Body of pancreas (tissue), 4 donors: ENCODE measurements at regions not wholly inside any gene's neighbourhood (a gene's known extent, or its start where the extent isn't known, plus 50 kb on each side); places are given as distances from the start of the nearest gene placed in this dataset.
A peak's percentile ranks its signal among the peaks of the same experiment; 100 is the strongest.

Source experiments
- ATAC-seq: fragments of 150-250 bp; one replicate; pipeline ENCODE4 v1.9.1; 2016
- DNase-seq, 4 donors: peaks; one replicate each; pipeline ENCODE4 v3.0.0-alpha.2; 2019
- H3K27ac ChIP-seq, 4 donors: fragments of 200-600 bp; sonication (generic); 1 replicate in 3 of 4; 2 replicates in 1 of 4; pipeline versions ENCODE4 v1.5.1 to v1.6.1; 2016 to 2019; ENCODE audit warnings: mild to moderate bottlenecking in 1 of 4, mixed read lengths in 1 of 4, moderate library complexity in 1 of 4
- H3K27me3 ChIP-seq, 2 donors: fragments of 200-600 bp; sonication (generic); one replicate each; pipeline ENCODE4 v1.6.0; 2016; ENCODE audit warnings: mild to moderate bottlenecking in 1 of 2
- H3K36me3 ChIP-seq, 2 donors: fragments of 200-600 bp; sonication (generic); replicated peaks in 1 of 2; 2 replicates each; pipeline ENCODE4 v1.5.1; 2016; ENCODE audit warnings: low read depth in 2 of 2; ENCODE audit not compliant: insufficient read depth in 1 of 2
- H3K4me1 ChIP-seq: fragments of 200-600 bp; sonication (generic); one replicate; pipeline ENCODE4 v1.6.0; 2016
- H3K4me3 ChIP-seq, 2 donors: fragments of 200-600 bp; sonication (generic); 1 replicate in 1 of 2; 2 replicates in 1 of 2; pipeline ENCODE4 v1.5.1; 2016 to 2019
- H3K9me3 ChIP-seq, 3 donors: fragments of 200-600 bp; sonication (generic); 1 replicate in 2 of 3; 2 replicates in 1 of 3; pipeline ENCODE4 v1.5.1; 2016
- CTCF ChIP-seq, 7 experiments: fragments of 450-650 bp in 4 of 7; fragments of 200-600 bp in 3 of 7; sonication (generic) in 3 of 7; IDR thresholded peaks; one replicate each; pipeline ENCODE4 v1.5.1; 2016 to 2019; ENCODE audit warnings: antibody characterized with exemption in 7 of 7
- POLR2A ChIP-seq, 3 donors: fragments of 450-650 bp; IDR thresholded peaks; one replicate each; pipeline ENCODE4 v1.6.1; 2016; ENCODE audit warnings: antibody characterized with exemption in 3 of 3, mild to moderate bottlenecking in 2 of 3
- WGBS, 2 donors: methylation state at CpG; one replicate each; pipeline ENCODE4 v1.1.5; 2017; 5-methylcytosine and 5-hydroxymethylcytosine counted together
- intact Hi-C: fragments of 100-400 bp; cut with DNase I; formaldehyde crosslinking; loops from one replicate; pipeline ENCODE4 v1.15.1; 2023

DNA sequence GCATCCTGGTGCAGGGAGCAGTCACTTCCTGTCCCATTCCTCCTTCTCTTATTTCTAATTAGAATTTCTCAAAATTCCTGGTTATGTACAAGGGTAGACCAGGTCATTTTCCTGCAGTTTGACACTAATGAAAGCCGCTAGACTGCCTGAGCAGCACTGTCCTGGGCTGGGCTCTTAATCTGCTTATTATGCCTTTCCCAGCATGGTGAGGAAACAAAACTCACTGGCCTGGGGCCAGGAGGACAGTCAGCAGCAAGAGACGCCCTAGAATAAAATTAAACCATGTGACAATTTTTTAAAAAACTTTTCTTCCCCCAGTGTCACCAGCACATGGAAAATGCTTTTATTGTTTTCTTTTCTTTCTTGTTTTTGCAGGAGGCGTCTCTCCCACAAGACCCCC is 647.5 kb downstream of the TYW1 start:
- ATAC-seq, result no peak
- H3K4me1 ChIP-seq, result no peaks in the 10 kb centered on the region
- WGBS, 2 donors, result 56 to 62% methylated on average over 3 of the region's 3 CpGs
- no peaks in the 10 kb centered on the region for H3K27me3 ChIP-seq
- TF ChIP-seq CTCF (IDR thresholded peaks at IDR 0.05) (no peak), POLR2A (IDR thresholded peaks at IDR 0.05) (no peak)
- H3K36me3 ChIP-seq, result no peaks in the 10 kb centered on the region
- H3K27ac ChIP-seq, result no peak overlapping the region
- intact Hi-C loops, result no loop called here
- DNase-seq, result peak in 1 of 4 donors; percentile 10
- H3K4me3 ChIP-seq, result no peak overlapping the region
- no peaks in the 10 kb centered on the region for H3K9me3 ChIP-seq

DNA sequence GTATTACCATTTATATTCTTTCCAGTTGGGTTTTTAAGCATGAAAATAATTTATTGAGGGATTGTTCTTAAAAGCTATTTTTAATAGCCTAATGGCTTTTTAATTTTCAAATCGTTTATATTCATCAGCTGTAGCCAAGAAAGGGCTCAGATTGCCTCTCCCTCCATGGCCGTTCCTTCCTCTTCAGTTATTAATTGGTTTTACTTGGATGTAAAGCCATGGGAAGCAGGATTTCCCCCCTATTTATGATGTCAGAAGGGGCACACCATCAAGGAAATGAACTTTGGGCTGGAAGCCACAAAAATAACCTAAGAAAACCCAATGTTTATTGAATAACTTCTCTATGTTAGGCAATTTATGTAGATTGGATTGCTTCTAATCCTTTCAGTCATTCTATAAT is 656.3 kb downstream of the TYW1 start:
- Histone ChIP-seq H3K4me1 (no peaks in the 10 kb centered on the region), H3K4me3 (no peak overlapping the region), H3K36me3 (no peaks in the 10 kb centered on the region), H3K9me3 (no peaks in the 10 kb centered on the region), H3K27ac (no peak overlapping the region), H3K27me3 (no peaks in the 10 kb centered on the region)
- DNase-seq (no peak), ATAC-seq (no peak)
- intact Hi-C loops, result no loop called here
- 35 to 41% methylated on average over 2 of the region's 2 CpGs for WGBS, 2 donors
- TF ChIP-seq CTCF (IDR thresholded peaks at IDR 0.05) (no peak), POLR2A (IDR thresholded peaks at IDR 0.05) (no peak)

GRCh38 chr7:67653856-67654454 is 657.3 kb downstream of the TYW1 start:
- TF ChIP-seq POLR2A (IDR thresholded peaks at IDR 0.05), result no peak
- no peak for TF ChIP-seq CTCF (IDR thresholded peaks at IDR 0.05)
- no peak overlapping the region for H3K4me3 ChIP-seq
- intact Hi-C loops, result no loop called here
- no peaks in the 10 kb centered on the region for H3K9me3 ChIP-seq
- WGBS, 2 donors, result 55 to 66% methylated on average over 3 of the region's 3 CpGs
- no peak for DNase-seq
- H3K36me3 ChIP-seq, result no peaks in the 10 kb centered on the region
- no peak for ATAC-seq
- H3K4me1 ChIP-seq, result no peaks in the 10 kb centered on the region
- H3K27ac ChIP-seq, result no peak overlapping the region
- H3K27me3 ChIP-seq, result no peaks in the 10 kb centered on the region

GRCh38 chr7:67654642-67655041 is 658.0 kb downstream of the TYW1 start:
- Histone ChIP-seq H3K9me3 (no peaks in the 10 kb centered on the region), H3K27me3 (no peaks in the 10 kb centered on the region), H3K27ac (no peak overlapping the region), H3K4me3 (no peak overlapping the region), H3K36me3 (no peaks in the 10 kb centered on the region), H3K4me1 (no peaks in the 10 kb centered on the region)
- intact Hi-C loops, result no loop called here
- 62 to 77% methylated on average over 1 of the region's 1 CpG for WGBS, 2 donors
- no peak for DNase-seq
- no peak for ATAC-seq
- TF ChIP-seq POLR2A (IDR thresholded peaks at IDR 0.05), result no peak
- TF ChIP-seq CTCF (IDR thresholded peaks at IDR 0.05), result no peak

- ATAC-seq, result no peak
- no peak overlapping the region for H3K27ac ChIP-seq
- intact Hi-C loops, result no loop called here
Measured at GRCh38 chr7:67655168-67655567, 658.5 kb downstream of the TYW1 start.

More at GRCh38 chr7:67655168-67655567, 658.5 kb downstream of the TYW1 start:
- Histone ChIP-seq H3K4me1 (no peaks in the 10 kb centered on the region), H3K36me3 (no peaks in the 10 kb centered on the region), H3K27me3 (no peaks in the 10 kb centered on the region), H3K4me3 (no peak overlapping the region), H3K9me3 (no peaks in the 10 kb centered on the region)
- DNase-seq, result no peak
- TF ChIP-seq CTCF (IDR thresholded peaks at IDR 0.05) (no peak), POLR2A (IDR thresholded peaks at IDR 0.05) (no peak)
